GM19351 (cell line): ENCODE measurements at regions not wholly inside any gene's neighbourhood (a gene's known extent, or its start where the extent isn't known, plus 50 kb on each side); places are given as distances from the start of the nearest gene placed in this dataset.
A peak's percentile ranks its signal among the peaks of the same experiment; 100 is the strongest.

Source experiments
- ATAC-seq: cut with Tn5 transposase; IDR thresholded peaks from one replicate; pipeline ENCODE4 v1.9.1; 2021; ENCODE audit warnings: mild to moderate bottlenecking, moderate library complexity; ENCODE audit not compliant: unreplicated experiment

- ATAC-seq: no peak
Observed at GRCh38 chr13:50099473-50099872, 84.2 kb downstream of the KCNRG start.

GRCh38 chr13:50101590-50101989, 86.3 kb downstream of the KCNRG start:
- no peak for ATAC-seq

- no peak for ATAC-seq
Observed at GRCh38 chr13:50104493-50104892, 89.2 kb downstream of the KCNRG start.

- ATAC-seq: peak; percentile 91
Observed at GRCh38 chr13:50106559-50106958, 91.3 kb downstream of the KCNRG start.

GRCh38 chr13:50107205-50107604, 92.0 kb downstream of the KCNRG start:
- no peak for ATAC-seq

- ATAC-seq: no peak
Observed at GRCh38 chr13:50114961-50115360, 99.7 kb downstream of the KCNRG start.

- no peak for ATAC-seq
Observed at GRCh38 chr13:50115695-50116094, 100.5 kb downstream of the KCNRG start.

- ATAC-seq: no peak
Observed at GRCh38 chr13:50116430-50116973, 101.3 kb downstream of the KCNRG start.

GRCh38 chr13:50119591-50119990, 104.3 kb downstream of the KCNRG start:
- no peak for ATAC-seq

GRCh38 chr13:50122455-50122854, 107.2 kb downstream of the KCNRG start:
- no peak for ATAC-seq

- no peak for ATAC-seq
Observed at GRCh38 chr13:50123002-50123401, 107.8 kb downstream of the KCNRG start.

- no peak for ATAC-seq
Observed at GRCh38 chr13:50123515-50123861, 108.2 kb downstream of the KCNRG start.

GRCh38 chr13:50123862-50124535, 108.8 kb downstream of the KCNRG start:
- ATAC-seq: peak; percentile 69

- ATAC-seq: peak; percentile 7
Observed at GRCh38 chr13:50124536-50125303, 109.5 kb downstream of the KCNRG start.

- peak; percentile 7 for ATAC-seq
Observed at GRCh38 chr13:50125304-50125553, 110.0 kb downstream of the KCNRG start.

GRCh38 chr13:50125554-50126262, 110.5 kb downstream of the KCNRG start:
- ATAC-seq: peak; percentile 8

GRCh38 chr13:50126263-50126992, 111.2 kb downstream of the KCNRG start:
- no peak for ATAC-seq

GRCh38 chr13:50126993-50127725, 111.9 kb downstream of the KCNRG start:
- ATAC-seq: no peak

GRCh38 chr13:50127726-50128291, 112.6 kb downstream of the KCNRG start:
- no peak for ATAC-seq

GRCh38 chr13:50128428-50128931, 113.2 kb downstream of the KCNRG start:
- no peak for ATAC-seq
